ENCODE measurements at regions not wholly inside any gene's neighbourhood (a gene's known extent, or its start where the extent isn't known, plus 50 kb on each side); places are given as distances from the start of the nearest gene placed in this dataset.

GRCh38 chr5:125659316-125660023, 763.7 kb upstream of the GRAMD2B start:
- Histone ChIP-seq H3K4me3 (no peak overlapping the region), H3K4me1 (peaks cover 0 to 12% (median 9%) of the 10 kb centered on the region in 4 donors), H3K9me3 (no peaks in the 10 kb centered on the region), H3K36me3 (no peaks in the 10 kb centered on the region), H3K27me3 (no peaks in the 10 kb centered on the region), H3K27ac (replicated peaks in 1 of 4) (no peak overlapping the region)
- intact Hi-C loops (cut with DNase I), result no loop called here
- DNase-seq (ENCODE audit: extremely low spot score), result no peak
- WGBS, result 25% methylated on average over 2 of the region's 2 CpGs
- no peak for TF ChIP-seq CTCF (IDR thresholded peaks at IDR 0.05)
- TF ChIP-seq POLR2A (IDR thresholded peaks at IDR 0.05; ENCODE audit: low read depth), result no peak
- no peak for TF ChIP-seq EP300 (IDR thresholded peaks at IDR 0.05)
- no peak for TF ChIP-seq POLR2AphosphoS5 (IDR thresholded peaks at IDR 0.05)

- Histone ChIP-seq H3K27me3 (no peaks in the 10 kb centered on the region), H3K4me3 (no peak overlapping the region), H3K9me3 (no peaks in the 10 kb centered on the region), H3K36me3 (no peaks in the 10 kb centered on the region), H3K4me1 (peaks cover 0 to 12% (median 9%) of the 10 kb centered on the region in 4 donors), H3K27ac (replicated peaks in 1 of 4) (no peak overlapping the region)
- WGBS, result 100% methylated on average over 1 of the region's 1 CpG
- no peak for TF ChIP-seq POLR2A (IDR thresholded peaks at IDR 0.05; ENCODE audit: low read depth)
- no peak for TF ChIP-seq POLR2AphosphoS5 (IDR thresholded peaks at IDR 0.05)
- no peak for TF ChIP-seq EP300 (IDR thresholded peaks at IDR 0.05)
- no peak for TF ChIP-seq CTCF (IDR thresholded peaks at IDR 0.05)
- DNase-seq (ENCODE audit: extremely low spot score), result no peak
- intact Hi-C loops (cut with DNase I), result no loop called here
These were observed 762.8 kb upstream of the GRAMD2B start for GRCh38 chr5:125660231-125660895.

- Histone ChIP-seq H3K27me3 (no peaks in the 10 kb centered on the region), H3K9me3 (no peaks in the 10 kb centered on the region), H3K4me1 (peaks cover 0 to 12% (median 9%) of the 10 kb centered on the region in 4 donors), H3K4me3 (no peak overlapping the region), H3K27ac (replicated peaks in 1 of 4) (no peak overlapping the region), H3K36me3 (no peaks in the 10 kb centered on the region)
- 96% methylated on average over 1 of the region's 1 CpG for WGBS
- intact Hi-C loops (cut with DNase I), result no loop called here
- TF ChIP-seq EP300 (IDR thresholded peaks at IDR 0.05) (no peak), POLR2AphosphoS5 (IDR thresholded peaks at IDR 0.05) (no peak), CTCF (IDR thresholded peaks at IDR 0.05) (no peak), POLR2A (IDR thresholded peaks at IDR 0.05; ENCODE audit: low read depth) (no peak)
- DNase-seq (ENCODE audit: extremely low spot score), result no peak
These were observed 761.6 kb upstream of the GRAMD2B start for GRCh38 chr5:125661584-125661983.

GRCh38 chr5:125668884-125669283, 754.3 kb upstream of the GRAMD2B start:
- no peaks in the 10 kb centered on the region for H3K36me3 ChIP-seq
- peaks cover 0 to 5% (median 2%) of the 10 kb centered on the region in 4 donors for H3K4me1 ChIP-seq
- intact Hi-C loops (cut with DNase I), result no loop called here
- no peak for DNase-seq (ENCODE audit: extremely low spot score)
- H3K27ac ChIP-seq (replicated peaks in 1 of 4), result no peak overlapping the region
- no peaks in the 10 kb centered on the region for H3K9me3 ChIP-seq
- no peaks in the 10 kb centered on the region for H3K27me3 ChIP-seq
- TF ChIP-seq POLR2AphosphoS5 (IDR thresholded peaks at IDR 0.05) (no peak), EP300 (IDR thresholded peaks at IDR 0.05) (no peak), POLR2A (IDR thresholded peaks at IDR 0.05; ENCODE audit: low read depth) (no peak), CTCF (IDR thresholded peaks at IDR 0.05) (no peak)
- no peak overlapping the region for H3K4me3 ChIP-seq

Data from esophagus muscularis mucosa (tissue), 4 donors.